GM23338 (cell line): ENCODE measurements at regions not wholly inside any gene's neighbourhood (a gene's known extent, or its start where the extent isn't known, plus 50 kb on each side); places are given as distances from the start of the nearest gene placed in this dataset.
A peak's percentile ranks its signal among the peaks of the same experiment; 100 is the strongest.

Experiments
- ATAC-seq: fragments of 200-7000 bp; cut with Tn5 transposase; 3 replicates; pipeline ENCODE4 v1.9.1; 2020
- DNase-seq: peaks from one replicate; pipeline ENCODE4 v3.0.0-alpha.2; 2015; ENCODE audit warnings: low spot score
- H2AFZ ChIP-seq: fragments of 200-600 bp; sonication (generic); 2 replicates; pipeline ENCODE4 v1.8.0; 2016; ENCODE audit warnings: antibody characterized with exemption, mild to moderate bottlenecking, moderate library complexity
- H3F3A ChIP-seq: fragments of 200-600 bp; sonication (generic); replicated peaks from 2 replicates; pipeline ENCODE4 v1.8.0; 2017; ENCODE audit warnings: antibody characterized with exemption, mixed run types, low read depth
- H3K27ac ChIP-seq: fragments of 200-600 bp; sonication (generic); 2 replicates; pipeline ENCODE4 v1.6.1; 2016; ENCODE audit warnings: low read depth
- H3K27me3 ChIP-seq: fragments of 200-600 bp; sonication (generic); 2 replicates; pipeline ENCODE4 v1.8.0; 2016; ENCODE audit warnings: mild to moderate bottlenecking, mixed run types, moderate library complexity; ENCODE audit not compliant: insufficient read depth
- H3K36me3 ChIP-seq: fragments of 200-600 bp; sonication (generic); 2 replicates; pipeline ENCODE4 v1.8.0; 2016; ENCODE audit warnings: mild to moderate bottlenecking; ENCODE audit not compliant: insufficient read depth
- H3K4me1 ChIP-seq: fragments of 200-600 bp; sonication (generic); 2 replicates; pipeline ENCODE4 v1.8.0; 2016; ENCODE audit warnings: mild to moderate bottlenecking, moderate library complexity; ENCODE audit not compliant: insufficient read depth
- H3K4me2 ChIP-seq: fragments of 200-600 bp; sonication (generic); 2 replicates; pipeline ENCODE4 v1.7.1; 2017; ENCODE audit warnings: mixed run types
- H3K4me3 ChIP-seq: fragments of 200-600 bp; sonication (generic); 2 replicates; pipeline ENCODE4 v1.6.1; 2016; ENCODE audit warnings: mixed run types
- H3K79me2 ChIP-seq: fragments of 200-600 bp; sonication (generic); replicated peaks from 2 replicates; pipeline ENCODE4 v1.8.0; 2017; ENCODE audit warnings: mild to moderate bottlenecking; ENCODE audit not compliant: insufficient read depth
- H3K9me2 ChIP-seq: fragments of 200-600 bp; sonication (generic); 2 replicates; pipeline ENCODE4 v1.8.0; 2017; ENCODE audit not compliant: insufficient read depth
- H4K20me1 ChIP-seq: fragments of 200-600 bp; sonication (generic); replicated peaks from 2 replicates; pipeline ENCODE4 v1.8.0; 2017; ENCODE audit warnings: mild to moderate bottlenecking; ENCODE audit not compliant: insufficient read depth
- H3K27ac Mint-ChIP-seq: 2 replicates; pipeline ENCODE4 v1.8.0; 2020; ENCODE audit warnings: inconsistent platforms, mild to moderate bottlenecking, moderate library complexity, mixed read lengths
- H3K27me3 Mint-ChIP-seq: 3 replicates; pipeline ENCODE4 v1.8.0; 2022; ENCODE audit warnings: low read depth, mild to moderate bottlenecking, moderate library complexity, mixed read lengths, inconsistent platforms; ENCODE audit not compliant: insufficient read depth, poor library complexity
- H3K36me3 Mint-ChIP-seq: 3 replicates; pipeline ENCODE4 v1.8.0; 2021; ENCODE audit warnings: low read depth, mild to moderate bottlenecking, inconsistent platforms, moderate library complexity, mixed read lengths
- H3K4me1 Mint-ChIP-seq: 3 replicates; pipeline ENCODE4 v1.8.0; 2020; ENCODE audit warnings: mild to moderate bottlenecking, inconsistent platforms, mixed read lengths
- H3K4me3 Mint-ChIP-seq: 3 replicates; pipeline ENCODE4 v1.8.0; 2021; ENCODE audit warnings: moderate library complexity, mild to moderate bottlenecking, inconsistent platforms, mixed read lengths
- H3K9me3 Mint-ChIP-seq: 3 replicates; pipeline ENCODE4 v1.8.0; 2020; ENCODE audit warnings: moderate library complexity, mild to moderate bottlenecking, inconsistent platforms, mixed read lengths
- EZH2 ChIP-seq: fragments of 200-600 bp; sonication (generic); IDR thresholded peaks from one replicate; pipeline ENCODE4 v1.8.0; 2017; ENCODE audit warnings: antibody characterized with exemption, mild to moderate bottlenecking, low read depth; ENCODE audit not compliant: unreplicated experiment
- EZH2phosphoT487 ChIP-seq: fragments of 200-600 bp; sonication (generic); IDR thresholded peaks from one replicate; pipeline ENCODE4 v1.8.1; 2018; ENCODE audit warnings: antibody characterized with exemption; ENCODE audit not compliant: unreplicated experiment
- JUNB ChIP-seq: IDR thresholded peaks from one replicate; pipeline ENCODE4 v1.6.1; 2016; ENCODE audit warnings: antibody characterized with exemption; ENCODE audit not compliant: unreplicated experiment
- NANOG ChIP-seq: IDR thresholded peaks from 2 replicates; pipeline ENCODE4 v1.6.1; 2016; ENCODE audit warnings: antibody characterized with exemption, borderline replicate concordance
- POLR2AphosphoS5 ChIP-seq: IDR thresholded peaks from 2 replicates; pipeline ENCODE4 v1.6.1; 2016; ENCODE audit warnings: antibody characterized with exemption, low read depth
- STAT1 ChIP-seq: IDR thresholded peaks from one replicate; pipeline ENCODE4 v1.6.1; 2016; ENCODE audit warnings: antibody characterized with exemption; ENCODE audit not compliant: unreplicated experiment
- ZNF331 ChIP-seq: fragments of 250-450 bp; sonication (Bioruptor Pico); IDR thresholded peaks from 2 replicates; pipeline ENCODE4 v1.5.0; 2020; ENCODE audit warnings: low read depth, mild to moderate bottlenecking, moderate library complexity
- TF ChIP-seq, protein P1 (sequence below), 2 experiments: fragments of 200-600 bp in 1 of 2; sonication (generic) in 1 of 2; conservative IDR thresholded peaks; 2 replicates each; pipeline versions ENCODE4 v1.5.1 to v1.6.1; 2016 to 2017; ENCODE audit warnings: antibody characterized with exemption in 2 of 2, low read depth in 2 of 2, mild to moderate bottlenecking in 2 of 2, moderate library complexity in 1 of 2
- TF ChIP-seq, protein P2 (sequence below): IDR thresholded peaks from one replicate; pipeline ENCODE4 v1.6.1; 2018; ENCODE audit warnings: antibody characterized with exemption; ENCODE audit not compliant: unreplicated experiment

DNA sequence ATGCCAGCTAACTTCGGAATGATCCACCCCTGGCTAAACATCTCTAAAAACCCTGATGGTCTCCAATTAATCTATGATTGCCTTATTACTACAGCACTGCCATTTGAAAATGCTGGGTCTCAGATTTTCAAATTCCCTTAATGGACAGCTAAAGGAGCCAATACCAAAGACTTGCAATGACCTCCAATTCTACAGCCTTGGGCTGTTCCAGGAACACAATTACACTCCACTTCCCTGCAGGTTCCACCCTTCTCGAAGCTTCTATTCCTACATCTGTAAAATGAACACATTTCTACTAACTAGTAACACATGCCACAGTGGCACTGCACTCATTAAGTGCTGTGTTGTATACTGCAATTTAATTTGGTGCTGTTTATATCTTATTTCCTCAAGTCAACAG is 85.7 kb upstream of the AK4 start:
- H3K27ac Mint-ChIP-seq, result no peak overlapping the region

DNA sequence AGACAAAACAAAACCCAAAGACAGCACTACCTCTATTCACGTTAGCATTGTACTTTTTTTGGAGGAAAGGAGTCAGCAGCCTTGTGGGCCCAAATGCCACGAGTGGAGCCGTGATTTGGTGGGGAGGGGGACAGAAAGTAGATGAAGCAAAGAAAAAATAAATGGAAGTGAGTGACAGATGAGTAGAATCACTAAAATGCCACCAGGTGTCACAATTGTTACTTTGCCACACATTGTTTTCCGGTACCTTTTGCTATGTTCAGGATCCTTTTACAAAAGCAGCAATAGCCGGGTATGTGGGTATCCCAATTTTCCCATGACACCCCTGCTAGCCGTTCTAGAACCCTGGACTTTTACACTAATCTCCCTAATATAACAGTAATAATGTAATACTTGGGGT is 85.0 kb upstream of the AK4 start:
- Histone ChIP-seq H3K27me3 (no peaks in the 10 kb centered on the region), H4K20me1 (peaks cover 40% of the 10 kb centered on the region), H3K4me3 (no peak overlapping the region), H2AFZ (no peak overlapping the region), H3K36me3 (no peaks in the 10 kb centered on the region; the same call in 1 of the 2 replicates), H3K27ac (no peak overlapping the region), H3F3A (peaks cover 4% of the 10 kb centered on the region; the same call in 1 of the 2 replicates), H3K4me2 (no peak overlapping the region), H3K9me2 (no peaks in the 10 kb centered on the region), H3K79me2 (peaks cover 70% of the 10 kb centered on the region), H3K4me1 (peaks cover 20% of the 10 kb centered on the region)
- H3K4me3 Mint-ChIP-seq, result no peak overlapping the region
- no peaks in the 10 kb centered on the region for H3K9me3 Mint-ChIP-seq
- H3K27ac Mint-ChIP-seq, result no peak overlapping the region
- H3K4me1 Mint-ChIP-seq, result peaks cover 38% of the 10 kb centered on the region
- peaks cover 15% of the 10 kb centered on the region for H3K36me3 Mint-ChIP-seq
- TF ChIP-seq STAT1, result no peak
- TF ChIP-seq EZH2, result no peak
- TF ChIP-seq, protein P1, sequence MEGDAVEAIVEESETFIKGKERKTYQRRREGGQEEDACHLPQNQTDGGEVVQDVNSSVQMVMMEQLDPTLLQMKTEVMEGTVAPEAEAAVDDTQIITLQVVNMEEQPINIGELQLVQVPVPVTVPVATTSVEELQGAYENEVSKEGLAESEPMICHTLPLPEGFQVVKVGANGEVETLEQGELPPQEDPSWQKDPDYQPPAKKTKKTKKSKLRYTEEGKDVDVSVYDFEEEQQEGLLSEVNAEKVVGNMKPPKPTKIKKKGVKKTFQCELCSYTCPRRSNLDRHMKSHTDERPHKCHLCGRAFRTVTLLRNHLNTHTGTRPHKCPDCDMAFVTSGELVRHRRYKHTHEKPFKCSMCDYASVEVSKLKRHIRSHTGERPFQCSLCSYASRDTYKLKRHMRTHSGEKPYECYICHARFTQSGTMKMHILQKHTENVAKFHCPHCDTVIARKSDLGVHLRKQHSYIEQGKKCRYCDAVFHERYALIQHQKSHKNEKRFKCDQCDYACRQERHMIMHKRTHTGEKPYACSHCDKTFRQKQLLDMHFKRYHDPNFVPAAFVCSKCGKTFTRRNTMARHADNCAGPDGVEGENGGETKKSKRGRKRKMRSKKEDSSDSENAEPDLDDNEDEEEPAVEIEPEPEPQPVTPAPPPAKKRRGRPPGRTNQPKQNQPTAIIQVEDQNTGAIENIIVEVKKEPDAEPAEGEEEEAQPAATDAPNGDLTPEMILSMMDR (conservative IDR thresholded peaks at IDR 0.05; ENCODE audit: low read depth in 2 of 2), result peak; percentile 23 to 50
- DNase-seq (peak; percentile 23), ATAC-seq (no peak)
- H3K27me3 Mint-ChIP-seq, result peaks cover 5% of the 10 kb centered on the region

More for the DNA sequence above, 85.7 kb upstream of the AK4 start:
- H3K79me2 ChIP-seq, result peaks cover 70% of the 10 kb centered on the region
- peaks cover 40% of the 10 kb centered on the region for H4K20me1 ChIP-seq
- H3K36me3 Mint-ChIP-seq, result peaks cover 20% of the 10 kb centered on the region
- H3F3A ChIP-seq, result peaks cover 4% of the 10 kb centered on the region; the same call in 1 of the 2 replicates
- H3K4me1 Mint-ChIP-seq, result peaks cover 38% of the 10 kb centered on the region
- no peak for ATAC-seq
- H3K9me3 Mint-ChIP-seq, result no peaks in the 10 kb centered on the region
- H3K27me3 ChIP-seq, result no peaks in the 10 kb centered on the region
- H3K4me2 ChIP-seq, result no peak overlapping the region
- peaks cover under 1% of the 10 kb centered on the region; the same call in 1 of the 2 replicates for H3K36me3 ChIP-seq
- no peak overlapping the region for H3K27ac ChIP-seq
- no peaks in the 10 kb centered on the region for H3K9me2 ChIP-seq
- H3K4me3 ChIP-seq, result no peak overlapping the region
- DNase-seq, result no peak
- peaks cover 3% of the 10 kb centered on the region for H3K27me3 Mint-ChIP-seq
- no peak overlapping the region for H3K4me3 Mint-ChIP-seq
- H3K4me1 ChIP-seq, result peaks cover 20% of the 10 kb centered on the region
- no peak overlapping the region for H2AFZ ChIP-seq
- TF ChIP-seq EZH2phosphoT487, result no peak
- TF ChIP-seq POLR2AphosphoS5, result no peak
- no peak for TF ChIP-seq JUNB
- no peak for TF ChIP-seq NANOG
- no peak for TF ChIP-seq EZH2
- TF ChIP-seq STAT1, result no peak
- TF ChIP-seq ZNF331, result no peak
- TF ChIP-seq, protein P2, sequence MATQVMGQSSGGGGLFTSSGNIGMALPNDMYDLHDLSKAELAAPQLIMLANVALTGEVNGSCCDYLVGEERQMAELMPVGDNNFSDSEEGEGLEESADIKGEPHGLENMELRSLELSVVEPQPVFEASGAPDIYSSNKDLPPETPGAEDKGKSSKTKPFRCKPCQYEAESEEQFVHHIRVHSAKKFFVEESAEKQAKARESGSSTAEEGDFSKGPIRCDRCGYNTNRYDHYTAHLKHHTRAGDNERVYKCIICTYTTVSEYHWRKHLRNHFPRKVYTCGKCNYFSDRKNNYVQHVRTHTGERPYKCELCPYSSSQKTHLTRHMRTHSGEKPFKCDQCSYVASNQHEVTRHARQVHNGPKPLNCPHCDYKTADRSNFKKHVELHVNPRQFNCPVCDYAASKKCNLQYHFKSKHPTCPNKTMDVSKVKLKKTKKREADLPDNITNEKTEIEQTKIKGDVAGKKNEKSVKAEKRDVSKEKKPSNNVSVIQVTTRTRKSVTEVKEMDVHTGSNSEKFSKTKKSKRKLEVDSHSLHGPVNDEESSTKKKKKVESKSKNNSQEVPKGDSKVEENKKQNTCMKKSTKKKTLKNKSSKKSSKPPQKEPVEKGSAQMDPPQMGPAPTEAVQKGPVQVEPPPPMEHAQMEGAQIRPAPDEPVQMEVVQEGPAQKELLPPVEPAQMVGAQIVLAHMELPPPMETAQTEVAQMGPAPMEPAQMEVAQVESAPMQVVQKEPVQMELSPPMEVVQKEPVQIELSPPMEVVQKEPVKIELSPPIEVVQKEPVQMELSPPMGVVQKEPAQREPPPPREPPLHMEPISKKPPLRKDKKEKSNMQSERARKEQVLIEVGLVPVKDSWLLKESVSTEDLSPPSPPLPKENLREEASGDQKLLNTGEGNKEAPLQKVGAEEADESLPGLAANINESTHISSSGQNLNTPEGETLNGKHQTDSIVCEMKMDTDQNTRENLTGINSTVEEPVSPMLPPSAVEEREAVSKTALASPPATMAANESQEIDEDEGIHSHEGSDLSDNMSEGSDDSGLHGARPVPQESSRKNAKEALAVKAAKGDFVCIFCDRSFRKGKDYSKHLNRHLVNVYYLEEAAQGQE, result no peak
